HFF-Myc (cell line): ENCODE measurements at regions not wholly inside any gene's neighbourhood (a gene's known extent, or its start where the extent isn't known, plus 50 kb on each side); places are given as distances from the start of the nearest gene placed in this dataset.

Source experiments
- DNase-seq: peaks from one replicate; pipeline ENCODE4 v3.0.0-alpha.2; 2011; ENCODE audit warnings: low read depth; ENCODE audit errors: extremely low read depth
- H3K4me3 ChIP-seq: replicated peaks from 2 replicates; pipeline ENCODE4 v1.5.1; 2011; ENCODE audit warnings: low read depth, mild to moderate bottlenecking, control low read depth, low read length
- CTCF ChIP-seq: IDR thresholded peaks from 2 replicates; pipeline ENCODE4 v1.5.1; 2012; ENCODE audit warnings: mild to moderate bottlenecking, low read depth, low read length, control low read depth; ENCODE audit errors: missing control alignments

- TF ChIP-seq CTCF, result no peak
- DNase-seq, result no peak
- H3K4me3 ChIP-seq, result no peak overlapping the region
Observed at GRCh38 chr9:28378231-28378630, 805.0 kb upstream of the C9orf72 start.

GRCh38 chr9:28379082-28379481, 805.8 kb upstream of the C9orf72 start:
- H3K4me3 ChIP-seq, result no peak overlapping the region
- no peak for TF ChIP-seq CTCF
- no peak for DNase-seq

GRCh38 chr9:28389411-28389810, 816.1 kb upstream of the C9orf72 start:
- no peak for TF ChIP-seq CTCF
- no peak for DNase-seq
- no peak overlapping the region for H3K4me3 ChIP-seq

GRCh38 chr9:28394774-28395173, 821.5 kb upstream of the C9orf72 start:
- DNase-seq, result no peak
- no peak overlapping the region for H3K4me3 ChIP-seq
- TF ChIP-seq CTCF, result no peak

- DNase-seq, result no peak
- H3K4me3 ChIP-seq, result no peak overlapping the region
- no peak for TF ChIP-seq CTCF
Observed at GRCh38 chr9:28396058-28396457, 822.8 kb upstream of the C9orf72 start.

- H3K4me3 ChIP-seq, result no peak overlapping the region
- TF ChIP-seq CTCF, result no peak
- no peak for DNase-seq
Observed at GRCh38 chr9:28407351-28407750, 834.1 kb upstream of the C9orf72 start.

GRCh38 chr9:28409919-28410318, 836.6 kb upstream of the C9orf72 start:
- DNase-seq, result no peak
- TF ChIP-seq CTCF, result no peak
- no peak overlapping the region for H3K4me3 ChIP-seq
